ENCODE measurements at regions not wholly inside any gene's neighbourhood (a gene's known extent, or its start where the extent isn't known, plus 50 kb on each side); places are given as distances from the start of the nearest gene placed in this dataset.

DNA sequence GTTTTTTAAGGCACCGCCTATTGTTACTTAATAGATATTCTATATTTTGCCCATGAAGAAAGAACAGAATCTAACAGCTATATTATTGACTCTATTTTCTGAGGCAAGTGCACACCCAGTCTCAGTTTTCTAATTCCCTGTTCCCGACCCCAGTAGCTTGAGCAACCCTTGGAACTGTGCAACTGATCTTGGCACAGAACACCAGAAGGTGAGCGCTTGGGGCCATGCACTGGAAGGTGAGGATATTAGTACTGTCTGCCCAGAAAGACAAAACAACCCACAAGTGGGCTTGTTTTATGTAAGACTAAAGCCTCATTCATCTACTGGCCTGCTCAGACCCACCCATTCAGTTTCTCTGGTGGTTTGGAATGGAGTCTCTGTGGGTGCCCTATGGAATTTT, 188.8 kb upstream of the LINC00305 start:
- Histone ChIP-seq H3K4me1 (ENCODE audit: control insufficient read depth, low read depth, low read length) (no peaks in the 10 kb centered on the region), H3K9ac (ENCODE audit: low read length) (no peak overlapping the region), H3K9me3 (ENCODE audit: control insufficient read depth, low read depth, low read length) (no peaks in the 10 kb centered on the region), H3K27me3 (ENCODE audit: control insufficient read depth, insufficient read depth, low read length) (no peaks in the 10 kb centered on the region), H3K4me3 (ENCODE audit: low read length) (no peak overlapping the region), H3K27ac (ENCODE audit: low read length) (no peak overlapping the region), H3K36me3 (ENCODE audit: control insufficient read depth, low read depth, low read length) (no peaks in the 10 kb centered on the region)

DNA sequence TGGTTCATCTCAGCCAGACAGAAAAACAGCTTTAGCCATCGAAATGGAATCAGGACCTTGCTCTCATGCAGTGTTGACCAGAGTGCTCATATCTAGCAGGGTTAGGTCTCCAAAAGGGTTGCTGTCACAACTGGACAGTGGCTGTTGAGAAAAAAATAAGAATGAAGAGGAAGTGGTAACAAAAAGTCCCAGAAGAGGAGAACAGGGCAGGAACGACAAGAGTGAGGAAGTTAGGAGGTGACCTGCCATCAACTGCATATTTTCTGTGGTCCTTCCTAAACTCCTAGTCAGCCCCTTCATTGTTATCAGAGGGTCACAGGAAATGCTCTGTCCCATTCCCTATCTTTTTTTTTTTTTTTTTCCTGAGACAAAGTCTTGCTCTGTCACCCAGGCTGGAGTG, 188.1 kb upstream of the LINC00305 start:
- no peak overlapping the region for H3K27ac ChIP-seq (ENCODE audit: low read length)
- H3K27me3 ChIP-seq (ENCODE audit: control insufficient read depth, insufficient read depth, low read length) = no peaks in the 10 kb centered on the region
- H3K9me3 ChIP-seq (ENCODE audit: control insufficient read depth, low read depth, low read length) = no peaks in the 10 kb centered on the region
- no peaks in the 10 kb centered on the region for H3K4me1 ChIP-seq (ENCODE audit: control insufficient read depth, low read depth, low read length)
- H3K4me3 ChIP-seq (ENCODE audit: low read length) = no peak overlapping the region
- no peaks in the 10 kb centered on the region for H3K36me3 ChIP-seq (ENCODE audit: control insufficient read depth, low read depth, low read length)
- H3K9ac ChIP-seq (ENCODE audit: low read length) = no peak overlapping the region

DNA sequence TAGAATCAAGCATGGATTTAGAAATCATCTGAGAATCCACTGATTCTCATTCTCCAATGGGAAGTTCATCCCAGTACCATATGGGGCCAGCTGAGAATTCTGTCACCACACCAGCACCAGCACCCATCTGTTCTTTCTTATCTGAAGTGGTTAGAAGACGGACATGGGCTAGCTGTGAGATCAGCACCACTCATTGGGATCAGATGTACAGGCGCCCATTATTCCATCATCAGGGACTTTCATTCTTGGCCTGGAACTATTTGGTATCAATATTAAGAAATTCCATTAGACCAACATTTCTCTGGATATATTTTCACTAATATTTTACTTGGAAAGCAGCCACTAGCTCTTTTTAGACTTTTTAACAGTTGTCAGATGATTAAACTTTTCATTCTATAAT, 185.9 kb upstream of the LINC00305 start:
- no peaks in the 10 kb centered on the region for H3K4me1 ChIP-seq (ENCODE audit: control insufficient read depth, low read depth, low read length)
- no peaks in the 10 kb centered on the region for H3K9me3 ChIP-seq (ENCODE audit: control insufficient read depth, low read depth, low read length)
- H3K9ac ChIP-seq (ENCODE audit: low read length) = no peak overlapping the region
- H3K27me3 ChIP-seq (ENCODE audit: control insufficient read depth, insufficient read depth, low read length) = no peaks in the 10 kb centered on the region
- H3K36me3 ChIP-seq (ENCODE audit: control insufficient read depth, low read depth, low read length) = no peaks in the 10 kb centered on the region
- H3K4me3 ChIP-seq (ENCODE audit: low read length) = no peak overlapping the region
- H3K27ac ChIP-seq (ENCODE audit: low read length) = no peak overlapping the region

DNA sequence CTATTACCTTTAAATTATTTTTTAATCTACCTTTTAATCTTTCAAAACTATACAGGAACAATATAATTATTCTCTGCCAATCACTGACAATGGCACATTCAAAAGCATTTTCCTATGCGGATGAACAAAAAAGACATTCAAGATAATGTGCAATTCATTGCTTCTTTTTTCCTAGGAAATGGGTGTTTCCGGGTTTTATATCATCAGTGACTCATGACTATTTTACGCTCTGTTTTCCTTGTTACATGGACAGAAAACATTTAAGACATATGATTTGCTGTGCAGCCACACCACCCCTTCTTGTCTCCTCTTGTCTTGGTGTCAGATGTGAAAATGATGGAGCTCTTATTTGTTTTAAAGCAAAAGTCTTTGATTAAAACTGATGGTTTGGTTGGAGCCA, 184.7 kb upstream of the LINC00305 start:
- Histone ChIP-seq H3K4me3 (ENCODE audit: low read length) (no peak overlapping the region), H3K9ac (ENCODE audit: low read length) (no peak overlapping the region), H3K4me1 (ENCODE audit: control insufficient read depth, low read depth, low read length) (no peaks in the 10 kb centered on the region), H3K9me3 (ENCODE audit: control insufficient read depth, low read depth, low read length) (no peaks in the 10 kb centered on the region), H3K27me3 (ENCODE audit: control insufficient read depth, insufficient read depth, low read length) (no peaks in the 10 kb centered on the region), H3K36me3 (ENCODE audit: control insufficient read depth, low read depth, low read length) (no peaks in the 10 kb centered on the region), H3K27ac (ENCODE audit: low read length) (no peak overlapping the region)

DNA sequence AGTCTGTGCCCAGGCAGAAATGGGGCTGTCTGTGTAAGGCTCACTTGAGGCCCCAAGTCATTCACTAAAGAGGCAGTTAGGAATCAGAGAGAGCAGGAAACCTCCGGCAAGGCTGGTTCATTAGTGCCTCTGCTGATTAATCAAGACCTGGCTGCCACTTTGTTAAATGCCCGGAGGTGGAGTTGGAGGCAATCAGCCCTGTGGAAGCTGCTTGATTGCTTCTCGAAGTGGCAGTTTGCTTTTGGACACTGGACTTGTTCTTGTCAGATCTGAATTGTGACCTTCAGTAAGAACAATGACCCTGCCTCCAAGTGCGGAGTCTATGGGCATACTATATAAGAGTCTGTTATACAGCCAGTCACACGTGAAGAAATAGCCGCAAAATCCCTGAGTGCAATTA, 183.9 kb upstream of the LINC00305 start:
- Histone ChIP-seq H3K9ac (ENCODE audit: low read length) (no peak overlapping the region), H3K36me3 (ENCODE audit: control insufficient read depth, low read depth, low read length) (no peaks in the 10 kb centered on the region), H3K9me3 (ENCODE audit: control insufficient read depth, low read depth, low read length) (no peaks in the 10 kb centered on the region), H3K4me3 (ENCODE audit: low read length) (no peak overlapping the region), H3K4me1 (ENCODE audit: control insufficient read depth, low read depth, low read length) (no peaks in the 10 kb centered on the region), H3K27ac (ENCODE audit: low read length) (no peak overlapping the region), H3K27me3 (ENCODE audit: control insufficient read depth, insufficient read depth, low read length) (no peaks in the 10 kb centered on the region)

DNA sequence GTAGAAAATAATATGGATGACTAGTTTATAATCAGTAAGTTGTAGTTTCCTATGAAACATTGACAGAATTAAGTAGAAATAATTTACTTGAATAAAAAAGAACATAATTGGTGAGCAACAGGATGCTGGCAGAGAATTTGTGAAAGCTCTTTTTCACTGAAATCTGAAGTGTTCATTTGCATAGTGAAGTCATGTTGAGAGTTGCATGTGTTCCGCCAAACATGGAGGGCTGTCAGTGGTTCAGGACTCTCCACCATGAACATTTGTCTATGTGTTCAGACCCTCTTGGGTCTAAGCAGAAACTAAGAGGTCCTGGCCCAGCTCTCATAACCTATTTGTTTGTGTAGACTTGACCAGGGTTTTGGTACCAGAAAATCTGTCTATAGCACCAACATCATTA, 182.5 kb upstream of the LINC00305 start:
- Histone ChIP-seq H3K27ac (ENCODE audit: low read length) (no peak overlapping the region), H3K9ac (ENCODE audit: low read length) (no peak overlapping the region), H3K9me3 (ENCODE audit: control insufficient read depth, low read depth, low read length) (no peaks in the 10 kb centered on the region), H3K4me3 (ENCODE audit: low read length) (no peak overlapping the region), H3K4me1 (ENCODE audit: control insufficient read depth, low read depth, low read length) (no peaks in the 10 kb centered on the region), H3K36me3 (ENCODE audit: control insufficient read depth, low read depth, low read length) (no peaks in the 10 kb centered on the region), H3K27me3 (ENCODE audit: control insufficient read depth, insufficient read depth, low read length) (no peaks in the 10 kb centered on the region)

DNA sequence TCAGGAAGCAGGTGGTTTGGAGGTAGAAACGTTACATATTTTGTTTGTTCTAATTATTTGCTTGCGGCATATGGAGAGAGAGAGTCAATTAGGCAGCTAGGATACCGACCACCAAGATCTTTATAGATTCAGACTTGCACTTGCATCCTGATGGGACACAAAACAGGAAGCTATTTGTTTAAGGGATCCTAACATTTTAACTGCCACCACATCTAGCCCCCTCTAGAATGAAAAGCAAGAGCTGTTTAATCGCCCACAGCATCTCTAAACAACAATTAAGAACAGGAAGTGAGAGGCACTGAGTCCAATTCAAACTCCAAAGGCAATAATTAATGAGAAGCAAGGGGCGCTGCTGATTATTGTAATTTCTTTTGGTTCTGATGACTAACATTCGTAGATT, 182.0 kb upstream of the LINC00305 start:
- Histone ChIP-seq H3K4me3 (ENCODE audit: low read length) (no peak overlapping the region), H3K36me3 (ENCODE audit: control insufficient read depth, low read depth, low read length) (no peaks in the 10 kb centered on the region), H3K9me3 (ENCODE audit: control insufficient read depth, low read depth, low read length) (no peaks in the 10 kb centered on the region), H3K27me3 (ENCODE audit: control insufficient read depth, insufficient read depth, low read length) (no peaks in the 10 kb centered on the region), H3K4me1 (ENCODE audit: control insufficient read depth, low read depth, low read length) (no peaks in the 10 kb centered on the region), H3K9ac (ENCODE audit: low read length) (no peak overlapping the region), H3K27ac (ENCODE audit: low read length) (no peak overlapping the region)

DNA sequence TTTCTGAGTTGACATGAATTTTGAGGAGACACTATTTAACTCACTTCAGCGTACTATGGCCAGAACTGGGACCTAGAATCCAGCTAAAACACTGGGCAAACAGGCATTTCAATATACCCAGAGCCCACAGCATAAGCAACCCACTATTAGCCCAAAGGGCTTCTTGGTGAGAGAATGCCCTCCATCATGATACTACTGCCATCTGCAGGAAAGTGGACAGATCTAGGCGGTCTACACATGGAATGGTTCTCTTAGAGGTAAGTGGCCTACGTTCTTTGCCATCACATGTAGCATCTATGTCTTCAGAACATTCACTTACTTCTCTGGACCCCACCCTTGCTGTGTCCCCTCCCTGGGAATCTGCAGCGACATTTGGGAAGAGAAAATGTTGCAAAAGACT, 181.3 kb upstream of the LINC00305 start:
- Histone ChIP-seq H3K27me3 (ENCODE audit: control insufficient read depth, insufficient read depth, low read length) (no peaks in the 10 kb centered on the region), H3K9me3 (ENCODE audit: control insufficient read depth, low read depth, low read length) (no peaks in the 10 kb centered on the region), H3K4me3 (ENCODE audit: low read length) (no peak overlapping the region), H3K4me1 (ENCODE audit: control insufficient read depth, low read depth, low read length) (no peaks in the 10 kb centered on the region), H3K36me3 (ENCODE audit: control insufficient read depth, low read depth, low read length) (no peaks in the 10 kb centered on the region), H3K27ac (ENCODE audit: low read length) (no peak overlapping the region), H3K9ac (ENCODE audit: low read length) (no peak overlapping the region)

DNA sequence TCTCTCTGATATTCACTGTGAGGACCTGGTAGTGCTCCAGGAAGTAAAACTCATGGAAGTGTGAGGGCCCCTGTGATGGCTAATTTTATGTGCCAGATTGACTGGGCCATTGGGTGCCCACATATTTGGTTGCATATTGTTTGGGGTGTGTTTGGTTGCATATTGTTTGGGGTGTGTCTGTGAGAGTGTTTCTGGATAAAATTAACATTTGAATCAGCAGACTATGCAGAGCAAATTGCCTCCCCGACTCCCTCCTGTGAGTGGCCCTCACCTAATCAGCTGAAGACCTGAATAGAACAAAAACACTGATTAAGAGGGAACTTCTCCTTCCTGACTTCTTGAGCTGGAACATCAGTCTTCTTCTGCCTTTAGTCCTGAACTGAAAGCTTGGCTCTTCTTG, 173.3 kb upstream of the LINC00305 start:
- Histone ChIP-seq H3K9me3 (ENCODE audit: control insufficient read depth, low read depth, low read length) (no peaks in the 10 kb centered on the region), H3K27me3 (ENCODE audit: control insufficient read depth, insufficient read depth, low read length) (no peaks in the 10 kb centered on the region), H3K9ac (ENCODE audit: low read length) (no peak overlapping the region), H3K4me3 (ENCODE audit: low read length) (no peak overlapping the region), H3K27ac (ENCODE audit: low read length) (no peak overlapping the region), H3K36me3 (ENCODE audit: control insufficient read depth, low read depth, low read length) (no peaks in the 10 kb centered on the region), H3K4me1 (ENCODE audit: control insufficient read depth, low read depth, low read length) (no peaks in the 10 kb centered on the region)

DNA sequence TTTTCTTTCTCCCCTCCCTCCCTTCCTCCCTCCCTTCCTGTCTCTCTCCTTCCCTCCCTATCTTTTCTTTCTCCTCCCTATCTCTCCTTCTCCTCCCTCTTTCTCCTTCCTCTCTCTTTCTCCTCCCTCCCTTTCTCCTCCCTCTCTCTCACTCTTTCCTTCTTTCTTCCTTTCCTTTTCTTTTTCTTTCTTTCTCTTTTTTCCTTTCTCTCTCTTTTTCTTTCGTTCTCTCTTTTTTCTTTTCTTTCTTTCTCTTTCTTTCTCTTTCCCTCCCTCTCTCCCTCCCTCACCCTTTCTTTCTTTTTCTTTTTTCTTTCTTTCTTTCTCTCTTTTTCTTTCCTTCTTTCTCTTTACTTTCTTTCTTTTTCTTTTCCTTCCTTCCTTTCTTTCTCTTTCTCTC, 169.7 kb upstream of the LINC00305 start:
- H3K27me3 ChIP-seq (ENCODE audit: control insufficient read depth, insufficient read depth, low read length) = no peaks in the 10 kb centered on the region
- no peak overlapping the region for H3K9ac ChIP-seq (ENCODE audit: low read length)
- H3K27ac ChIP-seq (ENCODE audit: low read length) = no peak overlapping the region
- H3K4me3 ChIP-seq (ENCODE audit: low read length) = no peak overlapping the region
- no peaks in the 10 kb centered on the region for H3K9me3 ChIP-seq (ENCODE audit: control insufficient read depth, low read depth, low read length)
- no peaks in the 10 kb centered on the region for H3K36me3 ChIP-seq (ENCODE audit: control insufficient read depth, low read depth, low read length)
- H3K4me1 ChIP-seq (ENCODE audit: control insufficient read depth, low read depth, low read length) = no peaks in the 10 kb centered on the region

DNA sequence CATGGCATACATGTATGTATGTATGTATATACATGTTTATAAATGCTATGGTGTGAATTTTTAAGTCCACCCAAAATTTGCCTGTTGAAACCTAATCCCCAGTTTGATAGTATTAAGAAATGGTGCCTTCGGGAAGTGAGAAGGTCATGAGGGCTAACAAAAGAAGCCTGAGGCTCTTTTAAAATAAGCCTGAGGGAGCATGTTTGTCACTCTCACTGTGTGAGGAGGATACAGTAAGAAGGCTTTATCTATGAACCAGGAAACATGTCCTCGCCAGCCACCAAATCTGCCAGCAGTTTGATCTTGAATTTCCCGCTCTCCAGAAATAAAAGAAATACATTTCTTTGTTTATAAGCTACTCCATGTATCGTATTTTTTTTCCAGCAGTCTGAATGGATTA, 163.0 kb upstream of the LINC00305 start:
- Histone ChIP-seq H3K4me1 (ENCODE audit: control insufficient read depth, low read depth, low read length) (no peaks in the 10 kb centered on the region), H3K4me3 (ENCODE audit: low read length) (no peak overlapping the region)

DNA sequence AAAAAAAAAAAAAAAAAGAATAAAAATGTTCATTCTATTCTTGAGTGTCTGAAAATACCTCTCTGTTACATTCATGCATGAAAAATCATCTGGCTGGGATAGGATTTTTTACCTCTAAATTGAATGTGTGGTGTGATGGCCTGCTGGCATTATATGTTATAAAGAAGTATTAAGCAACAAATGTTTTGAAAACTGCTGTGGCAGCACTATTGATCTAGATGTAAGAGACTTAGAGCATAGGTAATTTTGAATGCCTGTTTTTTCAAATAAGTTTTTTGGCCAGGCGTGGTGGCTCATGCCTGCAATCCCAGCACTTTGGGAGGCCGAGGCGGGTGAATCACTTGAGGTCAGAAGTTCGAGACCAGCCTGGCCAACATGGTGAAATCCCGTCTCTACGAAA, 147.0 kb upstream of the LINC00305 start:
- peaks cover 16% of the 10 kb centered on the region for H3K4me1 ChIP-seq (ENCODE audit: control insufficient read depth, low read depth, low read length)
- no peaks in the 10 kb centered on the region for H3K27me3 ChIP-seq (ENCODE audit: control insufficient read depth, insufficient read depth, low read length)

More for the DNA sequence above, 163.0 kb upstream of the LINC00305 start:
- no peaks in the 10 kb centered on the region for H3K36me3 ChIP-seq (ENCODE audit: control insufficient read depth, low read depth, low read length)
- H3K27ac ChIP-seq (ENCODE audit: low read length) = no peak overlapping the region
- no peaks in the 10 kb centered on the region for H3K9me3 ChIP-seq (ENCODE audit: control insufficient read depth, low read depth, low read length)
- no peak overlapping the region for H3K9ac ChIP-seq (ENCODE audit: low read length)
- no peaks in the 10 kb centered on the region for H3K27me3 ChIP-seq (ENCODE audit: control insufficient read depth, insufficient read depth, low read length)

More for the DNA sequence above, 147.0 kb upstream of the LINC00305 start:
- Histone ChIP-seq H3K27ac (ENCODE audit: low read length) (no peak overlapping the region), H3K36me3 (ENCODE audit: control insufficient read depth, low read depth, low read length) (no peaks in the 10 kb centered on the region), H3K4me3 (ENCODE audit: low read length) (no peak overlapping the region), H3K9me3 (ENCODE audit: control insufficient read depth, low read depth, low read length) (no peaks in the 10 kb centered on the region), H3K9ac (ENCODE audit: low read length) (no peak overlapping the region)
